Liver (tissue), 8 donors: ENCODE measurements at regions not wholly inside any gene's neighbourhood (a gene's known extent, or its start where the extent isn't known, plus 50 kb on each side); places are given as distances from the start of the nearest gene placed in this dataset.

Source experiments
- DNase-seq: peaks from one replicate; pipeline ENCODE4 v3.0.0-alpha.2; 2017; ENCODE audit warnings: low spot score
- H3K27ac ChIP-seq, 2 donors: one replicate each; pipeline ENCODE4 v1.7.0; 2013; ENCODE audit warnings: inconsistent platforms in 2 of 2, low read length in 2 of 2, control low read depth in 1 of 2, low read depth in 1 of 2, mild to moderate bottlenecking in 1 of 2
- H3K27me3 ChIP-seq, 4 donors: one replicate each; pipeline versions ENCODE4 v1.6.1 to v1.7.0; 2013; ENCODE audit warnings: low read length in 3 of 4, inconsistent platforms in 1 of 4, mild to moderate bottlenecking in 1 of 4, moderate library complexity in 1 of 4; ENCODE audit not compliant: control insufficient read depth in 4 of 4, insufficient read depth in 4 of 4
- H3K36me3 ChIP-seq, 4 donors: one replicate each; pipeline versions ENCODE4 v1.6.1 to v1.7.0; 2013; ENCODE audit warnings: low read length in 3 of 4, mild to moderate bottlenecking in 3 of 4, low read depth in 1 of 4, moderate library complexity in 1 of 4; ENCODE audit not compliant: control insufficient read depth in 4 of 4, insufficient read depth in 3 of 4
- H3K4me1 ChIP-seq, 4 donors: one replicate each; pipeline versions ENCODE4 v1.6.1 to v1.7.0; 2013; ENCODE audit warnings: low read length in 3 of 4, mild to moderate bottlenecking in 3 of 4, moderate library complexity in 1 of 4; ENCODE audit not compliant: control insufficient read depth in 4 of 4, insufficient read depth in 4 of 4
- H3K4me3 ChIP-seq, 3 donors: one replicate each; pipeline versions ENCODE4 v1.6.1 to v1.7.0; 2013; ENCODE audit warnings: low read length in 3 of 3, control low read depth in 1 of 3, low read depth in 1 of 3, mild to moderate bottlenecking in 1 of 3
- H3K9ac ChIP-seq, 2 donors: one replicate each; pipeline ENCODE4 v1.7.0; 2013; ENCODE audit warnings: low read length in 2 of 2, mild to moderate bottlenecking in 2 of 2, moderate library complexity in 2 of 2, control low read depth in 1 of 2, low read depth in 1 of 2
- H3K9me3 ChIP-seq, 4 donors: one replicate each; pipeline versions ENCODE4 v1.6.1 to v1.7.0; 2013; ENCODE audit warnings: low read length in 3 of 4; ENCODE audit not compliant: control insufficient read depth in 4 of 4
- ATF3 ChIP-seq: IDR thresholded peaks from 2 replicates; pipeline ENCODE4 v1.6.1; 2016; ENCODE audit warnings: antibody characterized with exemption
- CTCF ChIP-seq: fragments of 150-350 bp; IDR thresholded peaks from 2 replicates; pipeline ENCODE4 v1.5.1; 2017; ENCODE audit warnings: improper control_type of control experiment, low read depth, low read length; ENCODE audit not compliant: missing input control
- FOXA1 ChIP-seq: IDR thresholded peaks from 2 replicates; pipeline ENCODE4 v1.6.1; 2016; ENCODE audit warnings: antibody characterized with exemption
- FOXA2 ChIP-seq: IDR thresholded peaks from 2 replicates; pipeline ENCODE4 v1.6.1; 2016; ENCODE audit warnings: antibody characterized with exemption
- HNF4A ChIP-seq, 2 donors: conservative IDR thresholded peaks; 2 replicates each; pipeline ENCODE4 v1.6.1; 2016; ENCODE audit warnings: antibody characterized with exemption in 2 of 2, mild to moderate bottlenecking in 2 of 2
- HNF4G ChIP-seq: IDR thresholded peaks from 2 replicates; pipeline ENCODE4 v1.6.1; 2016; ENCODE audit warnings: antibody characterized with exemption
- JUND ChIP-seq, 2 donors: IDR thresholded peaks; 2 replicates each; pipeline ENCODE4 v1.6.1; 2016; ENCODE audit warnings: antibody characterized with exemption in 2 of 2
- MAX ChIP-seq: IDR thresholded peaks from 2 replicates; pipeline ENCODE4 v1.6.1; 2016; ENCODE audit warnings: antibody characterized with exemption
- RXRA ChIP-seq, 2 donors: IDR thresholded peaks; 2 replicates each; pipeline ENCODE4 v1.6.1; 2017 to 2018; ENCODE audit warnings: antibody characterized with exemption in 2 of 2, mild to moderate bottlenecking in 1 of 2
- SP1 ChIP-seq: IDR thresholded peaks from 2 replicates; pipeline ENCODE4 v1.6.1; 2018; ENCODE audit warnings: antibody characterized with exemption, mild to moderate bottlenecking
- TAF1 ChIP-seq: conservative IDR thresholded peaks from 2 replicates; pipeline ENCODE4 v1.6.1; 2016; ENCODE audit warnings: antibody characterized with exemption, mild to moderate bottlenecking
- YY1 ChIP-seq: IDR thresholded peaks from 2 replicates; pipeline ENCODE4 v1.6.1; 2016; ENCODE audit warnings: antibody characterized with exemption, mild to moderate bottlenecking
- ZBTB33 ChIP-seq: IDR thresholded peaks from 2 replicates; pipeline ENCODE4 v1.6.1; 2016; ENCODE audit warnings: antibody characterized with exemption
- WGBS: extraction: QIAGEN DNeasy Blood & Tissue Kit; methylation state at CpG from one replicate; pipeline ENCODE4 v1.1.7; 2013; 5-methylcytosine and 5-hydroxymethylcytosine counted together
- donor health status: healthy.
- donor health status: healthy.
- donor health status: healthy.
- donor health status: healthy.
- donor health status: healthy.

GRCh38 chrX:74251006-74251930 is 52.7 kb upstream of the ZCCHC13 start:
- H3K9me3 ChIP-seq = no peaks in the 10 kb centered on the region
- no peak overlapping the region for H3K27ac ChIP-seq
- 61% methylated on average over 2 of the region's 2 CpGs for WGBS
- H3K9ac ChIP-seq = no peak overlapping the region
- H3K4me3 ChIP-seq = no peak overlapping the region
- peaks cover 0 to 4% (median 0%) of the 10 kb centered on the region in 4 donors for H3K36me3 ChIP-seq
- no peak for DNase-seq
- peaks cover 0 to 3% (median 0%) of the 10 kb centered on the region in 4 donors for H3K4me1 ChIP-seq
- H3K27me3 ChIP-seq = no peaks in the 10 kb centered on the region
- TF ChIP-seq RXRA (IDR thresholded peaks at IDR 0.05) (no peak), HNF4A (conservative IDR thresholded peaks at IDR 0.05) (peak in 1 of 2 donors; percentile 42), ATF3 (no peak)

GRCh38 chrX:74250574-74250973 is 53.4 kb upstream of the ZCCHC13 start:
- TF ChIP-seq HNF4G (no peak), FOXA2 (no peak), MAX (no peak), TAF1 (no peak)
- no peak overlapping the region for H3K4me3 ChIP-seq
- no peaks in the 10 kb centered on the region for H3K36me3 ChIP-seq
- no peak for DNase-seq
- peaks cover 0 to 3% (median 0%) of the 10 kb centered on the region in 4 donors for H3K4me1 ChIP-seq
- H3K27me3 ChIP-seq = no peaks in the 10 kb centered on the region
- no peak overlapping the region for H3K27ac ChIP-seq
- no peaks in the 10 kb centered on the region for H3K9me3 ChIP-seq
- H3K9ac ChIP-seq = no peak overlapping the region
- WGBS = 86% methylated on average over 2 of the region's 2 CpGs

- H3K4me3 ChIP-seq = no peak overlapping the region
- H3K27me3 ChIP-seq = no peaks in the 10 kb centered on the region
- H3K9me3 ChIP-seq = no peaks in the 10 kb centered on the region
- no peak overlapping the region for H3K27ac ChIP-seq
- no peak for DNase-seq
- TF ChIP-seq FOXA2 = no peak
- no peak for TF ChIP-seq RXRA (IDR thresholded peaks at IDR 0.05)
- TF ChIP-seq YY1 = no peak
- no peak for TF ChIP-seq ZBTB33
- no peak for TF ChIP-seq MAX
- TF ChIP-seq TAF1 = no peak
- TF ChIP-seq SP1 = no peak
- no peak for TF ChIP-seq HNF4A (conservative IDR thresholded peaks at IDR 0.05)
- no peak for TF ChIP-seq ATF3
- TF ChIP-seq CTCF = no peak
- no peak for TF ChIP-seq JUND (IDR thresholded peaks at IDR 0.05)
- TF ChIP-seq FOXA1 = no peak
- peaks cover 0 to 3% (median 0%) of the 10 kb centered on the region in 4 donors for H3K4me1 ChIP-seq
- WGBS = 66% methylated on average over 11 of the region's 11 CpGs
- no peak overlapping the region for H3K9ac ChIP-seq
- H3K36me3 ChIP-seq = no peaks in the 10 kb centered on the region
Observed at GRCh38 chrX:74249963-74250362, 54.0 kb upstream of the ZCCHC13 start.
